DOHH2 (cell line): ENCODE measurements at regions not wholly inside any gene's neighbourhood (a gene's known extent, or its start where the extent isn't known, plus 50 kb on each side); places are given as distances from the start of the nearest gene placed in this dataset.

ENCODE experiments used
- EZH2phosphoT487 ChIP-seq: fragments of 200-600 bp; sonication (generic); IDR thresholded peaks from 2 replicates; pipeline ENCODE4 v1.6.1; 2017; ENCODE audit warnings: borderline replicate concordance, mild to moderate bottlenecking, antibody characterized with exemption, low read length, moderate library complexity, mixed read lengths
- TF ChIP-seq, protein P1 (sequence below): fragments of 200-600 bp; sonication (generic); IDR thresholded peaks from one replicate; pipeline ENCODE4 v1.5.1; 2014; ENCODE audit warnings: antibody characterized with exemption, mild to moderate bottlenecking, low read depth, low read length; ENCODE audit not compliant: poor library complexity, severe bottlenecking

DNA sequence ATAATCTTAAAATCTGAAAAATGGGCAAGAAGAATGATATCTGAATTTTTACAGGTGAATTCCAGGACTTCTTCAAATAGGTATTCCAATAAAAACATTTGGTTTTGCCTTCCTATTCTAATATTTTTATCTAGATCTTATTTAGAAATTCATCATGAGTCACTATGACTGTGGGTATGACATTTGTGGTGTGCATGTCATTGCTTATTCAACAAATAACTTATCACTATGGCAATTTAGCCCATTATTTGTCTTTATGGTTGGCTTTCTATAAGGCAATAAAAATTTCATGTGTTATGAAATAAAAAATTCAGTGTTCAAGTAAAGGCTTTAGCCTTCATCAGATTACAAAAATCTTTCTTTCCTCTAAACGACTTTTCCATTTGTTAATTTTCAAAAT lies 1139.6 kb upstream of the NUDT12 start:
- TF ChIP-seq, protein P1, sequence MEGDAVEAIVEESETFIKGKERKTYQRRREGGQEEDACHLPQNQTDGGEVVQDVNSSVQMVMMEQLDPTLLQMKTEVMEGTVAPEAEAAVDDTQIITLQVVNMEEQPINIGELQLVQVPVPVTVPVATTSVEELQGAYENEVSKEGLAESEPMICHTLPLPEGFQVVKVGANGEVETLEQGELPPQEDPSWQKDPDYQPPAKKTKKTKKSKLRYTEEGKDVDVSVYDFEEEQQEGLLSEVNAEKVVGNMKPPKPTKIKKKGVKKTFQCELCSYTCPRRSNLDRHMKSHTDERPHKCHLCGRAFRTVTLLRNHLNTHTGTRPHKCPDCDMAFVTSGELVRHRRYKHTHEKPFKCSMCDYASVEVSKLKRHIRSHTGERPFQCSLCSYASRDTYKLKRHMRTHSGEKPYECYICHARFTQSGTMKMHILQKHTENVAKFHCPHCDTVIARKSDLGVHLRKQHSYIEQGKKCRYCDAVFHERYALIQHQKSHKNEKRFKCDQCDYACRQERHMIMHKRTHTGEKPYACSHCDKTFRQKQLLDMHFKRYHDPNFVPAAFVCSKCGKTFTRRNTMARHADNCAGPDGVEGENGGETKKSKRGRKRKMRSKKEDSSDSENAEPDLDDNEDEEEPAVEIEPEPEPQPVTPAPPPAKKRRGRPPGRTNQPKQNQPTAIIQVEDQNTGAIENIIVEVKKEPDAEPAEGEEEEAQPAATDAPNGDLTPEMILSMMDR: no peak
- TF ChIP-seq EZH2phosphoT487: no peak
